WTC11 (cell line): ENCODE measurements at regions not wholly inside any gene's neighbourhood (a gene's known extent, or its start where the extent isn't known, plus 50 kb on each side); places are given as distances from the start of the nearest gene placed in this dataset.

Experiments used
- CBFB ChIP-seq: sonication (generic); formaldehyde crosslinking; IDR thresholded peaks from 2 replicates; pipeline ENCODE4 v1.8.1; 2022; ENCODE audit warnings: mild to moderate bottlenecking, low read depth, missing genetic modification reagents
- CREB1 ChIP-seq: sonication (generic); formaldehyde crosslinking; IDR thresholded peaks from 2 replicates; pipeline ENCODE4 v1.8.0; 2023; ENCODE audit warnings: mild to moderate bottlenecking, missing genetic modification reagents
- EMX1 ChIP-seq: fragments of 250-450 bp; sonication (Bioruptor Pico); IDR thresholded peaks from 2 replicates; pipeline ENCODE4 v1.8.0; 2021; ENCODE audit warnings: mild to moderate bottlenecking
- ETV6 ChIP-seq: sonication (generic); formaldehyde crosslinking; IDR thresholded peaks from 2 replicates; pipeline ENCODE4 v1.8.1; 2022; ENCODE audit warnings: mild to moderate bottlenecking, missing genetic modification reagents
- FOXK1 ChIP-seq: sonication (generic); formaldehyde crosslinking; IDR thresholded peaks from 2 replicates; pipeline ENCODE4 v1.8.0; 2022; ENCODE audit warnings: mild to moderate bottlenecking, moderate library complexity, missing genetic modification reagents
- FOXP4 ChIP-seq: sonication (generic); formaldehyde crosslinking; IDR thresholded peaks from 2 replicates; pipeline ENCODE4 v1.8.0; 2022; ENCODE audit warnings: mild to moderate bottlenecking, missing genetic modification reagents
- GRHL2 ChIP-seq: fragments of 250-450 bp; sonication (Bioruptor Pico); IDR thresholded peaks from 2 replicates; pipeline ENCODE4 v1.8.0; 2022; ENCODE audit warnings: mild to moderate bottlenecking, moderate library complexity; ENCODE audit not compliant: insufficient replicate concordance, severe bottlenecking
- HMGXB4 ChIP-seq: sonication (generic); formaldehyde crosslinking; IDR thresholded peaks from 2 replicates; pipeline ENCODE4 v1.8.1; 2023; ENCODE audit warnings: mild to moderate bottlenecking, moderate library complexity, missing genetic modification reagents
- MXD4 ChIP-seq: fragments of 250-450 bp; sonication (Bioruptor Pico); IDR thresholded peaks from 2 replicates; pipeline ENCODE4 v1.8.0; 2021; ENCODE audit warnings: mild to moderate bottlenecking, moderate library complexity, borderline replicate concordance
- NFYB ChIP-seq: sonication (generic); formaldehyde crosslinking; conservative IDR thresholded peaks from 2 replicates; pipeline ENCODE4 v1.8.0; 2022; ENCODE audit warnings: low read depth, missing genetic modification reagents
- NR1H2 ChIP-seq: sonication (generic); formaldehyde crosslinking; IDR thresholded peaks from 2 replicates; pipeline ENCODE4 v1.9.0; 2021; ENCODE audit warnings: mild to moderate bottlenecking, moderate library complexity, missing genetic modification reagents
- NR2C2 ChIP-seq: sonication (generic); formaldehyde crosslinking; IDR thresholded peaks from 2 replicates; pipeline ENCODE4 v1.8.0; 2022; ENCODE audit warnings: mild to moderate bottlenecking, missing genetic modification reagents
- OVOL2 ChIP-seq: fragments of 250-450 bp; sonication (Bioruptor Pico); IDR thresholded peaks from 2 replicates; pipeline ENCODE4 v1.9.0; 2021; ENCODE audit warnings: mild to moderate bottlenecking, borderline replicate concordance
- SMAD3 ChIP-seq: sonication (generic); formaldehyde crosslinking; IDR thresholded peaks from 2 replicates; pipeline ENCODE4 v1.8.0; 2022; ENCODE audit warnings: missing genetic modification reagents, mild to moderate bottlenecking, borderline replicate concordance
- TP53 ChIP-seq: sonication (generic); formaldehyde crosslinking; IDR thresholded peaks from 2 replicates; pipeline ENCODE4 v1.8.1; 2023; ENCODE audit warnings: mild to moderate bottlenecking, missing genetic modification reagents
- ZNF121 ChIP-seq: sonication (generic); formaldehyde crosslinking; IDR thresholded peaks from 2 replicates; pipeline ENCODE4 v1.8.0; 2023; ENCODE audit warnings: missing genetic modification reagents
- ZNF138 ChIP-seq: sonication (generic); formaldehyde crosslinking; conservative IDR thresholded peaks from 2 replicates; pipeline ENCODE4 v1.8.1; 2022; ENCODE audit warnings: mild to moderate bottlenecking, moderate library complexity, missing genetic modification reagents
- ZNF219 ChIP-seq: sonication (generic); formaldehyde crosslinking; IDR thresholded peaks from 2 replicates; pipeline ENCODE4 v1.8.0; 2023; ENCODE audit warnings: missing genetic modification reagents, mild to moderate bottlenecking, borderline replicate concordance
- ZNF232 ChIP-seq: sonication (generic); formaldehyde crosslinking; IDR thresholded peaks from 2 replicates; pipeline ENCODE4 v1.8.0; 2022; ENCODE audit warnings: mild to moderate bottlenecking, missing genetic modification reagents
- ZNF263 ChIP-seq: sonication (generic); formaldehyde crosslinking; IDR thresholded peaks from 2 replicates; pipeline ENCODE4 v1.8.1; 2022; ENCODE audit warnings: low read depth, mild to moderate bottlenecking, moderate library complexity, missing genetic modification reagents
- ZNF512 ChIP-seq: sonication (generic); formaldehyde crosslinking; IDR thresholded peaks from 2 replicates; pipeline ENCODE4 v1.8.1; 2022; ENCODE audit warnings: missing genetic modification reagents, borderline replicate concordance
- TF ChIP-seq, protein P1 (sequence below): fragments of 250-450 bp; sonication (Bioruptor Pico); conservative IDR thresholded peaks from 2 replicates; pipeline ENCODE4 v1.9.0; 2021; ENCODE audit warnings: mild to moderate bottlenecking
- TF ChIP-seq, protein P2 (sequence below): sonication (generic); formaldehyde crosslinking; conservative IDR thresholded peaks from 2 replicates; pipeline ENCODE4 v1.8.1; 2022; ENCODE audit warnings: mild to moderate bottlenecking, missing genetic modification reagents
- TF ChIP-seq, protein P3 (sequence below): sonication (generic); formaldehyde crosslinking; IDR thresholded peaks from 2 replicates; pipeline ENCODE4 v1.8.0; 2022; ENCODE audit warnings: mild to moderate bottlenecking, missing genetic modification reagents
- TF ChIP-seq, protein P4 (sequence below): sonication (generic); formaldehyde crosslinking; IDR thresholded peaks from 2 replicates; pipeline ENCODE4 v1.8.1; 2022; ENCODE audit warnings: low read depth, missing genetic modification reagents, borderline replicate concordance
- TF ChIP-seq, protein P5 (sequence below): sonication (generic); formaldehyde crosslinking; IDR thresholded peaks from 2 replicates; pipeline ENCODE4 v1.8.1; 2023; ENCODE audit warnings: mild to moderate bottlenecking, missing genetic modification reagents
- TF ChIP-seq, protein P6 (sequence below): fragments of 250-450 bp; sonication (Bioruptor Pico); IDR thresholded peaks from 2 replicates; pipeline ENCODE4 v1.8.0; 2021; ENCODE audit warnings: mild to moderate bottlenecking

- TF ChIP-seq, protein P1, sequence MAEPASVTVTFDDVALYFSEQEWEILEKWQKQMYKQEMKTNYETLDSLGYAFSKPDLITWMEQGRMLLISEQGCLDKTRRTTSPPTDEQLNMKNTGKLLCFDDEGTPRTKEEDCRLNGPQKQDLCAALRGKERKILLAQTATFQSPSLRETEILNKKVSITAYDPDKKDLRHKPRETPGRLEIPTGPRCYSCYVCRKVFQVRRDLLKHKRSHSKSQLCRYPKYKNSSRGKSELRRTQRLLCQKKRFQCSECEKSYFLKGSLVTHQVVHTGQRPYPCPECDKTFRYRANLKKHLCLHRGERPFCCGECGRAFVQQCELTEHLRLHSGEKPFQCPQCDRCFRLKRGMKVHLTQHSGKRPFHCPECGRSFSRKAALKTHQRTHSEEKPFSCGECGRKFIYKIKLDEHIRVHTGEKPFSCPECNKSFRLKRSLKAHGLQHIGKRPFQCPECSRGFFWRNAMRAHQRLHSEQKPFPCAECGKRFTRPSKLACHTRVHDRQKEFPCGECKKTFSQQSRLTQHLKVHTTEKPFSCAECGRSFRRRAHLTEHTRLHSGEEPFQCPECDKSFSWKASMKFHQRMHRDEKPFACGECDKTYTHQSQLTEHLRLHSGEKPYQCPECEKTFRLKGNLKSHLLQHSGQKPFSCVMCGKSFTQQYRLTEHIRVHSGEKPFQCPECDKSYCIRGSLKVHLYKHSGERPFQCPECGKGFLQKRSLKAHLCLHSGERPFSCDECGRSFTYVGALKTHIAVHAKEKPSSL (CRISPR knock-in tag) = no peak
- TF ChIP-seq MXD4 (CRISPR knock-in tag) (no peak), TP53 (CRISPR knock-in tag) (no peak), CBFB (CRISPR knock-in tag) (no peak), NR2C2 (CRISPR knock-in tag) (no peak), ZNF121 (CRISPR knock-in tag) (no peak), HMGXB4 (CRISPR knock-in tag) (no peak), FOXP4 (0 out of 2 replicates have a peak, but pooled peaks have one; percentile 30), NFYB (CRISPR knock-in tag) (peak; percentile 84), ZNF219 (CRISPR knock-in tag) (no peak), FOXK1 (CRISPR knock-in tag) (peak; percentile 60; the same call in 1 of the 2 replicates), ZNF512 (no peak), ZNF138 (CRISPR knock-in tag) (no peak), GRHL2 (CRISPR knock-in tag) (no peak), ZNF263 (no peak), EMX1 (CRISPR knock-in tag) (no peak), ETV6 (peak; percentile 57; the same call in 1 of the 2 replicates), CREB1 (CRISPR knock-in tag) (0 out of 2 replicates have a peak, but pooled peaks have one; percentile 25), OVOL2 (CRISPR knock-in tag) (no peak), ZNF232 (peak; percentile 60; the same call in 1 of the 2 replicates), SMAD3 (CRISPR knock-in tag) (peak; percentile 76; the same call in 1 of the 2 replicates), NR1H2 (CRISPR knock-in tag) (no peak)
- TF ChIP-seq, protein P2, sequence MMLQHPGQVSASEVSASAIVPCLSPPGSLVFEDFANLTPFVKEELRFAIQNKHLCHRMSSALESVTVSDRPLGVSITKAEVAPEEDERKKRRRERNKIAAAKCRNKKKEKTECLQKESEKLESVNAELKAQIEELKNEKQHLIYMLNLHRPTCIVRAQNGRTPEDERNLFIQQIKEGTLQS = no peak
- TF ChIP-seq, protein P3, sequence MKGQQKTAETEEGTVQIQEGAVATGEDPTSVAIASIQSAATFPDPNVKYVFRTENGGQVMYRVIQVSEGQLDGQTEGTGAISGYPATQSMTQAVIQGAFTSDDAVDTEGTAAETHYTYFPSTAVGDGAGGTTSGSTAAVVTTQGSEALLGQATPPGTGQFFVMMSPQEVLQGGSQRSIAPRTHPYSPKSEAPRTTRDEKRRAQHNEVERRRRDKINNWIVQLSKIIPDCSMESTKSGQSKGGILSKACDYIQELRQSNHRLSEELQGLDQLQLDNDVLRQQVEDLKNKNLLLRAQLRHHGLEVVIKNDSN (CRISPR knock-in tag) = peak; percentile 98
- TF ChIP-seq, protein P4, sequence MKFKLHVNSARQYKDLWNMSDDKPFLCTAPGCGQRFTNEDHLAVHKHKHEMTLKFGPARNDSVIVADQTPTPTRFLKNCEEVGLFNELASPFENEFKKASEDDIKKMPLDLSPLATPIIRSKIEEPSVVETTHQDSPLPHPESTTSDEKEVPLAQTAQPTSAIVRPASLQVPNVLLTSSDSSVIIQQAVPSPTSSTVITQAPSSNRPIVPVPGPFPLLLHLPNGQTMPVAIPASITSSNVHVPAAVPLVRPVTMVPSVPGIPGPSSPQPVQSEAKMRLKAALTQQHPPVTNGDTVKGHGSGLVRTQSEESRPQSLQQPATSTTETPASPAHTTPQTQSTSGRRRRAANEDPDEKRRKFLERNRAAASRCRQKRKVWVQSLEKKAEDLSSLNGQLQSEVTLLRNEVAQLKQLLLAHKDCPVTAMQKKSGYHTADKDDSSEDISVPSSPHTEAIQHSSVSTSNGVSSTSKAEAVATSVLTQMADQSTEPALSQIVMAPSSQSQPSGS (CRISPR knock-in tag) = no peak
- TF ChIP-seq, protein P5, sequence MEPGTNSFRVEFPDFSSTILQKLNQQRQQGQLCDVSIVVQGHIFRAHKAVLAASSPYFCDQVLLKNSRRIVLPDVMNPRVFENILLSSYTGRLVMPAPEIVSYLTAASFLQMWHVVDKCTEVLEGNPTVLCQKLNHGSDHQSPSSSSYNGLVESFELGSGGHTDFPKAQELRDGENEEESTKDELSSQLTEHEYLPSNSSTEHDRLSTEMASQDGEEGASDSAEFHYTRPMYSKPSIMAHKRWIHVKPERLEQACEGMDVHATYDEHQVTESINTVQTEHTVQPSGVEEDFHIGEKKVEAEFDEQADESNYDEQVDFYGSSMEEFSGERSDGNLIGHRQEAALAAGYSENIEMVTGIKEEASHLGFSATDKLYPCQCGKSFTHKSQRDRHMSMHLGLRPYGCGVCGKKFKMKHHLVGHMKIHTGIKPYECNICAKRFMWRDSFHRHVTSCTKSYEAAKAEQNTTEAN (CRISPR knock-in tag) = no peak
- TF ChIP-seq, protein P6, sequence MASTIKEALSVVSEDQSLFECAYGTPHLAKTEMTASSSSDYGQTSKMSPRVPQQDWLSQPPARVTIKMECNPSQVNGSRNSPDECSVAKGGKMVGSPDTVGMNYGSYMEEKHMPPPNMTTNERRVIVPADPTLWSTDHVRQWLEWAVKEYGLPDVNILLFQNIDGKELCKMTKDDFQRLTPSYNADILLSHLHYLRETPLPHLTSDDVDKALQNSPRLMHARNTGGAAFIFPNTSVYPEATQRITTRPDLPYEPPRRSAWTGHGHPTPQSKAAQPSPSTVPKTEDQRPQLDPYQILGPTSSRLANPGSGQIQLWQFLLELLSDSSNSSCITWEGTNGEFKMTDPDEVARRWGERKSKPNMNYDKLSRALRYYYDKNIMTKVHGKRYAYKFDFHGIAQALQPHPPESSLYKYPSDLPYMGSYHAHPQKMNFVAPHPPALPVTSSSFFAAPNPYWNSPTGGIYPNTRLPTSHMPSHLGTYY (CRISPR knock-in tag) = no peak
Observed at GRCh38 chr9:94165592-94166235, 81.5 kb downstream of the PTPDC1 start (continued).
